GM12891 (cell line): ENCODE measurements at regions not wholly inside any gene's neighbourhood (a gene's known extent, or its start where the extent isn't known, plus 50 kb on each side); places are given as distances from the start of the nearest gene placed in this dataset.

Experiments used
- PAX5 ChIP-seq: IDR thresholded peaks from 2 replicates; pipeline ENCODE4 v1.6.1; 2011; ENCODE audit warnings: low read length, moderate library complexity, mild to moderate bottlenecking; ENCODE audit not compliant: insufficient read depth, severe bottlenecking
- POLR2A ChIP-seq: IDR thresholded peaks from 2 replicates; pipeline ENCODE4 v1.6.1; 2011; ENCODE audit warnings: low read depth, low read length, control low read depth
- POLR2AphosphoS5 ChIP-seq: IDR thresholded peaks from 2 replicates; pipeline ENCODE4 v1.6.1; 2011; ENCODE audit warnings: low read depth, low read length, control low read depth
- POU2F2 ChIP-seq: IDR thresholded peaks from 2 replicates; pipeline ENCODE4 v1.6.1; 2011; ENCODE audit warnings: low read depth, mild to moderate bottlenecking, control low read depth, low read length, moderate library complexity
- SPI1 ChIP-seq: IDR thresholded peaks from 2 replicates; pipeline ENCODE4 v1.6.1; 2011; ENCODE audit warnings: low read depth, low read length, control low read depth
- TAF1 ChIP-seq: IDR thresholded peaks from 2 replicates; pipeline ENCODE4 v1.6.1; 2011; ENCODE audit warnings: low read depth, low read length, control low read depth

GRCh38 chr20:25867776-25868649, 171.4 kb upstream of the ZNF337 start:
- no peak for TF ChIP-seq POLR2AphosphoS5
- no peak for TF ChIP-seq TAF1
- TF ChIP-seq POLR2A: no peak
- TF ChIP-seq SPI1: no peak
- no peak for TF ChIP-seq PAX5
- TF ChIP-seq POU2F2: no peak
